EL (cell line): ENCODE measurements at regions not wholly inside any gene's neighbourhood (a gene's known extent, or its start where the extent isn't known, plus 50 kb on each side); places are given as distances from the start of the nearest gene placed in this dataset.
"Not testable (repeated sequence)": the region's sequence is repeated elsewhere in the genome, so short reads cannot be mapped to it uniquely, and the experiment has no call there.

Source experiments
- DNase-seq: peaks from one replicate; pipeline ENCODE4 v3.0.0-alpha.2; 2016

GRCh38 chr6:77173472-77174074 is 289.7 kb downstream of the HTR1B start:
- peak; percentile 20 for DNase-seq

DNA sequence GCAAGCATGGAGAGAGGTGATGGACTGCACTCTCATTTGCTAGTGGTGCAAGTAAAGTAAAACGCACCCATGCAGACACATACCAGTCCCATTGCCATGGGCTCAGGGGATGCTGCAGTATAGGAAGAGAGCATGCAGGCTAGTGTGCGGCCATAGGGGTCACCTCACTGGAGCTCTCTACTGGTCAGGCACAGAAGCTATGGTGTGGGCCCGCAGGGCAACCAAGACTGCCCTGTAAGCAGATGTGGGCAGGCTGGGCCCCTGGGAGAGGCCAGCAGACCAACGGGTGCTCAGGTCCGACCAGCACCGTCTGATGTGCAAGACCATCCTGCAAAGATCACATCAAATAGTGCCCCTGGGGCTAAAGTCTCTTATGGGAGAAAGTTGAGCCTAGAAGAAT is 290.7 kb downstream of the HTR1B start:
- no peak for DNase-seq

- no peak for DNase-seq
Observed at GRCh38 chr6:77159730-77160129, 303.6 kb downstream of the HTR1B start.

- DNase-seq: no peak
Observed at GRCh38 chr6:77151241-77151640, 312.1 kb downstream of the HTR1B start.

DNA sequence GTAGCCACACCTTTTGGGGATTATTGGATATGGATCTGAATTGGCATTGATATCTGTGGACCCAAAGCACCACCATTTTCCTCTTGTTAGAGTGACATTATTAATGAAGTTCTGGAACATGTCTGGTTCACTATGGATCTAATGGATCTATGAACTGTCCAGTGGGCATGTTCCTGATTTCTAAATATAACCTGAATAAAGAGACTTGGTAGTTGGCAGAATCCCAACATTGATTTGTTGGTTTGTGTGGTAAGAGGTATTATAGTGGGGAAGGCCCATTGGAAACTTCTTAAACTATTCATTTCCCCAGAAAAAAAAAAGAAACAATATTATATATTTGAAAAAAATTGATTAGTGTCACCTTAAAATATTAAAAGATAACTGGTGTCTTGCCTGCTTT is 312.6 kb downstream of the HTR1B start:
- DNase-seq: no peak

DNA sequence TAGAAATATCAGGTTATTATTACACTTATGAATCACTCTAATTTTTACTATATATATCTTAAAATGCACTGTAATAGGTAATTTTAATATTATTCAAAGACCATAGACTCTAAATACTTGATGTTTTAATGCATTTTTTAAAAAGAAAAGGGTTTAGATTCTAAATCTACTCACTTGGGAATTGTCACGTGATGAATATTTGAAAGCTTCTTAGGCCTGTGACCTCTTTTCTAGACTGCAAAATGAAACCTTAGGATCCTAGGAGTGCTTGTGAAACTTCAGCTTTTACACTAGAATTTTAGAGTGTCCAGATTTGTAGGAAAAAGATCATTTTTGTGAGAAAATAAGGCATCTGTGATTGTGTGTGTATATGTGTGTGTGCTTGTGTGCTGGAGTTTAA is 318.0 kb downstream of the HTR1B start:
- DNase-seq: no peak

- DNase-seq: no peak
Observed at GRCh38 chr6:77143659-77144447, 319.4 kb downstream of the HTR1B start.

DNA sequence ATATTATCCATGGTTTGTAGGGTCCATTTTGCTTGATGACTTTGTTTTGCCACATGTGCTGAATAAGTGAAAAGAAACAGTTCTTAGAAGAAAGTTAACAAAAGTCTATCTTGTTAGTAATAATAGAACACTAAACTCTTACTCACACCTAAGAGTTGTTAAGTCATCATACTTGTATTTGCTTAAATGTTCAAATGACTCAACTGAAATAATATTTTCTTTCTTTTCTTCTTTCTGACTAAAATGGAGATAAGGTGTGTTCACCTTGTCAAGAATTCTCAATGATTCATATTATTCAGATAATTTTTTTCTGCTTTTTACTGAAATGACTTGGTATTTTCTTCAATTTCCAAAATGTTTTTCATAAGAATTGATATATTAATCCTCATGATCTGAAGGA is 327.2 kb downstream of the HTR1B start:
- DNase-seq: peak; percentile 6

- no peak for DNase-seq
Observed at GRCh38 chr6:77133031-77133430, 330.3 kb downstream of the HTR1B start.

- DNase-seq: no peak
Observed at GRCh38 chr6:77131426-77131825, 331.9 kb downstream of the HTR1B start.

DNA sequence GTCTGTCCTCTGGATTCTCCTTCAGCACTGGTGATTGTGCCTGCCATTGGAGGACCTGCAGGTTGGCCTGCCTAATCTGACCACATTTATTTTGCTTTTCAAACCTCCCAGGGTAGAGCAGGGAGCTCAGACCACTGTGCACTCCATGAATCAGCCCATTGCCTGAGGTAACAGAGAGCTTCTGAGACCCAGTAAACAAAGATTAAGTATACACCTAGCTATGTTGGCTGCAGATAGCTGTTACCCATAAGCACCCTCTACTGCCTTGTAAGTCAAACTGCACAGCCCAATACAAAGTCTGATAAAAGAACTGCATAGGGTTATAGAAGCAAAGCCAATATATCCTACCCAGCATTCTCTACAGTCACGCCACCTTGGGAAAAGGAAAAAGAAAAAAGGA is 338.7 kb downstream of the HTR1B start:
- peak; percentile 47 for DNase-seq

DNA sequence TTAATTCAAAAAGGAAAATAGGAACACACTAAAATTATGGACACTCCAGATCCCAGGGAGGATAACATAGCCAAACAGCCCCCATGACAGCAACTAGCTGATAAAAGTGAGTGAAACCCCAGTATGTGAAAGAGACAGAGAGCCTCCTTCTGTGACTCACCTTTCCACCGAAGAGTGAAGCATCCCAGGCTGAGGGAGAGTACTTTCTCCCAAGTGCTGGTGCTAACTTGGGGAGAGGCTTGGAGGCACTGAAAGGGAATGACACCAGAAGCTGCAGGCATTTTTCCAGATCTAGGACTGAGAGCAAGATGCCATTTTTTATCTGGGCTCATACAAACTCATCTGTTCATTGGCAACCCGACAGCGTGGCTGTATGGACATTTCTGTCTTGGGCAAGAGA is 339.8 kb downstream of the HTR1B start:
- DNase-seq: peak; percentile 8

GRCh38 chr6:77106992-77107391 is 356.3 kb downstream of the HTR1B start:
- DNase-seq: no peak

GRCh38 chr6:77105091-77105490 is 358.2 kb downstream of the HTR1B start:
- no peak for DNase-seq

DNA sequence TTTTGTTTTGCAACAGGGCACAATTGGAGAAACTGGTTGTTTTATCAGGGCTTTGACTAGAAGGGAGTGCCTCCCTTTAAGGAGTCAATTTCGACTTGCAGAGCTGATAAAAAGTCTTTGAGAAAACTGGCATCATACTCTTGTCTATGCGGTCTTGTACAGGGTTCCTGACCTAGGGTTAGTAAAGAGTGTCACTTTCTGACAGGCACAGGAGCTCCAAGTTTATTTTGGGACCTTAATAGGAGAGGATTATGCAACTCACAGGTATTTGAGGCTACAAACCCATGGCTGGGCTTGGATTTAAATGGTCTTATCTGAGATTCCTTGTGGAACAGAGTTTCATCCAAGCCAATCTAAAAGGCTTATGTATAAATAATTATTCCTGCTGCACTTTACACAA is 365.4 kb downstream of the HTR1B start:
- no peak for DNase-seq

GRCh38 chr6:77095936-77096627 is 367.2 kb downstream of the HTR1B start:
- no peak for DNase-seq

DNA sequence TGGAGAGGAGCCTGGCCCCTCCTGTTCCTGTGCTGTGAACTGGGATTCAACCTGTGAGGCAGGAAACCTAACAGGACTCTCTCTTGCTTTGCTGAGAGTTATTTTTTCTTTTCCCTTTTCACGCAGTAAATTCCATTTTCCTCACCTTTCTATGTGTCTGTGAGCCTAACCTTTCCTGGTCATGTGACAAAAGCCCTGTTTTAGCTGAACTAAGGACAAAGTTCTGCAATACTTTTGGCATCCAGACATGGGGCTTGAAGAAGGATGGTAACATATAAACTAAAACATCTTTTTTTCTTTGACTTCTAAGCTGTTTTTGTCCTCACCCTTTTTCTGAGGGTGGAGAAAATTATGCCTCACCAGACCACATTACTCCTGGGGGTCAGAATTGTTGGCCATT is 368.5 kb downstream of the HTR1B start:
- DNase-seq: no peak

DNA sequence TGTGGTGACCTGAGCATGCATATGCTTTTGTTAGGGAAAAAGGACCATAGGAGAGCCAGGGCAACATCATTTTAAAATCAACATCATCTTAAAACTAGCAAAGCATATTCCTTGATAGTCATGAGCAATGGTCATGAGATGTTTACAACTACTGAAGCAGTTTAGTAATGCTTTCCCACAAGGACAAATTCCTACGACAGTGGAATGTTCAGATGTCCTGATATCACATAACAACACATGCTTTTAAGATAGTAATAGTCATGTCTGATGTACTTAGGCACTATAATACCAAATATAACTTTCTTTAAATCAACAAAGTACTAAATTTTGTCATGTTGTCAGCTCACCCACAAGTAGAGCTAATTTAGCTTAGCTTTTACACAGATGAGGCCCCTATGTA is 370.3 kb downstream of the HTR1B start:
- peak; percentile 74 for DNase-seq

GRCh38 chr6:77089776-77090175 is 373.5 kb downstream of the HTR1B start:
- peak; percentile 38 for DNase-seq

- DNase-seq: not testable (repeated sequence)
Observed at GRCh38 chr6:77087794-77088318, 375.4 kb downstream of the HTR1B start.

GRCh38 chr6:77074037-77074713 is 389.1 kb downstream of the HTR1B start:
- no peak for DNase-seq

DNA sequence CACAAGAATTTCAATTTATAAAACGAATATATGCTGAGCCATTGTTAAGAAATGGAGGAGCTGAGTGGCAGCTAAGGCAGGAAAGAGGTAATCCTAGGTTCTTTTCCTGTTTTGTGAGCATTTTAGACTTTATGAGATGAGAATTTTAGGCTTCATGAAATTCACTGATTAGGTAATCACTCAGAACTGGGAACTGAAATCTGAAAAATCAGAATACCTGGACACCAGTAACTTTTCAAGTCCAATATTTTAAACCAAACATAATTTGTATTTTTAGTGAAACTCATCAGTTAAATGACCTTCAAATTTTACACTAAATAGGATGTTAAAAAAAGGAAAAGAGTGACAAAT is 389.9 kb downstream of the HTR1B start:
- DNase-seq: no peak

DNA sequence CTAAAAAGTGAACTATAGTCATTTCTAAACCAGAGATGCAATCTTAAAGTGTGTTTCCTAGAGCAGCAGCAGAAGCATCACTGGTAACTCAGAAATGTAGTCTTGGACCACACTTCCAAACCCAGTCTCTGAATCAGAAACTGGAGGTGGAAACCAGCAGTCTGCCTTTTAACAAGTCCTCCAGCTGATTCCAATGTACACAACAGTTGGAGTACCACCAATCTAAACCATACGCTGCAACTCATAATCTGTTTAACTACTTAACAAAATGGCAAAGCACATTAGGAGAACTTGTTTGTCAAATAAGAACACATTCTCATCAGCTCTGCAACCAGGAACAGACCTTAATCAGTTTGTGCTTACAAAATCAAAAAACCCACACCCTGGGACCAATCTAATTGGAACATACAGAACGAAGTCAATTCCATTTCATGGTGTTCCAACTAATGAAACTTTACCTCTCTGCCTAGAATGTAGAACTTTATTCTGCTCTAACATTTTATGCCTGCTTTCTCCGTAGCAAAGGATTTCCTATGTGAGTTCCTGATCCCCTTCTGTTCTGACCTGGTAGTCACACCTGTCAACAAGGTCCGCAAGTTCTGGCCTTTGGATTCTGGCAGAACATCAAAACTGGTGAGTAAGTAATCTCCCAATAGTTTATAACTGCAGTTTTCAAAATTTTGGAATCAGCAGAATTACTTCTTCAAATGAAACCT is 390.4 kb downstream of the HTR1B start:
- no peak for DNase-seq
